Neural progenitor cell (in vitro differentiated cells): ENCODE measurements at regions not wholly inside any gene's neighbourhood (a gene's known extent, or its start where the extent isn't known, plus 50 kb on each side); places are given as distances from the start of the nearest gene placed in this dataset.

ENCODE experiments used
- DNase-seq: peaks from one replicate; pipeline ENCODE4 v3.0.0-alpha.2; 2016; ENCODE audit warnings: low spot score
- H2AFZ ChIP-seq: fragments of 200-600 bp; sonication (generic); replicated peaks from 2 replicates; pipeline ENCODE4 v1.6.1; 2016; ENCODE audit warnings: antibody characterized with exemption
- H3F3A ChIP-seq: fragments of 200-600 bp; sonication (generic); 2 replicates; pipeline ENCODE4 v1.6.1; 2016; ENCODE audit warnings: antibody characterized with exemption, low read depth
- H3K27ac ChIP-seq: fragments of 200-600 bp; sonication (generic); 2 replicates; pipeline ENCODE4 v1.5.1; 2016; ENCODE audit warnings: mild to moderate bottlenecking
- H3K27me3 ChIP-seq: fragments of 200-600 bp; sonication (generic); 2 replicates; pipeline ENCODE4 v1.6.1; 2016; ENCODE audit warnings: mild to moderate bottlenecking, moderate library complexity
- H3K36me3 ChIP-seq: fragments of 200-600 bp; sonication (generic); 2 replicates; pipeline ENCODE4 v1.5.1; 2016
- H3K4me1 ChIP-seq: fragments of 200-600 bp; sonication (generic); 2 replicates; pipeline ENCODE4 v1.6.1; 2016; ENCODE audit warnings: mixed run types
- H3K4me2 ChIP-seq: fragments of 200-600 bp; sonication (generic); 2 replicates; pipeline ENCODE4 v1.6.1; 2016
- H3K4me3 ChIP-seq: fragments of 200-600 bp; sonication (generic); 2 replicates; pipeline ENCODE4 v1.5.1; 2016
- H3K79me2 ChIP-seq: fragments of 200-600 bp; sonication (generic); 2 replicates; pipeline ENCODE4 v1.6.1; 2016; ENCODE audit warnings: low read depth
- H3K9ac ChIP-seq: fragments of 200-600 bp; sonication (generic); 2 replicates; pipeline ENCODE4 v1.6.1; 2016
- H3K9me3 ChIP-seq: fragments of 200-600 bp; sonication (generic); 2 replicates; pipeline ENCODE4 v1.5.1; 2016; ENCODE audit warnings: low read depth
- H4K20me1 ChIP-seq: fragments of 200-600 bp; sonication (generic); 2 replicates; pipeline ENCODE4 v1.6.1; 2016; ENCODE audit warnings: low read depth
- H3K27ac Mint-ChIP-seq: 3 replicates; pipeline ENCODE4 v1.8.0; 2021; ENCODE audit warnings: mixed read lengths
- H3K27me3 Mint-ChIP-seq: 2 replicates; pipeline ENCODE4 v1.8.0; 2022; ENCODE audit warnings: low read depth, mild to moderate bottlenecking, inconsistent platforms, moderate library complexity, mixed read lengths; ENCODE audit not compliant: insufficient read depth
- H3K36me3 Mint-ChIP-seq: 3 replicates; pipeline ENCODE4 v1.8.0; 2021; ENCODE audit warnings: mixed read lengths
- H3K4me1 Mint-ChIP-seq: 3 replicates; pipeline ENCODE4 v1.8.0; 2021; ENCODE audit warnings: mixed read lengths
- H3K4me3 Mint-ChIP-seq: 3 replicates; pipeline ENCODE4 v1.8.0; 2021; ENCODE audit warnings: mild to moderate bottlenecking, moderate library complexity, mixed read lengths
- H3K9me3 Mint-ChIP-seq: 3 replicates; pipeline ENCODE4 v1.8.0; 2020; ENCODE audit warnings: mixed read lengths
- EZH2 ChIP-seq: fragments of 200-600 bp; sonication (generic); IDR thresholded peaks from 2 replicates; pipeline ENCODE4 v1.6.1; 2017; ENCODE audit warnings: antibody characterized with exemption, mild to moderate bottlenecking, moderate library complexity
- EZH2phosphoT487 ChIP-seq: fragments of 200-600 bp; sonication (generic); IDR thresholded peaks from 2 replicates; pipeline ENCODE4 v1.6.1; 2017; ENCODE audit warnings: antibody characterized with exemption
- TF ChIP-seq, protein P1 (sequence below): fragments of 200-600 bp; sonication (generic); IDR thresholded peaks from 2 replicates; pipeline ENCODE4 v1.5.1; 2017; ENCODE audit warnings: antibody characterized with exemption, mild to moderate bottlenecking

DNA sequence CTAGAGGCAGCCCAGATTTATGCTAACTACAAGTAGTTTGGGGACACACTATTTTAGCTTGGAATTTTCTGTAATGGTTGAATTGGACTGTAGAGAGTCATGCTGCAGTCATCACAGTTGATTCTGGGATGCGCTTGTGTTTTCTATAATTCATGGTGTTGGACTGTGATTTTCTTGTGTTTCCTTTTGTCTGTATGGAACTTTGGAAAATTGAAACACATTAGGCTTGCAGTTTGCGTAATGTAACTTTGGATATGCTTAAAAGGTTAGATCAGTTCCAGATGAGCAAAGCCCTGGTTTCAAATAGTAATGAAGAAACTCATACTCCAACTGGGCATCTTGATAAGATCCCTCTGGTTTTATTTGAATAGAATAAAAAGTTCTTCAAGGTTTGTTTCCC, 502.2 kb downstream of the ARL4A start:
- Mint-ChIP-seq H3K9me3 (peaks cover 5% of the 10 kb centered on the region), H3K27me3 (peaks cover 2% of the 10 kb centered on the region), H3K4me3 (no peak overlapping the region), H3K4me1 (peaks cover 2% of the 10 kb centered on the region), H3K36me3 (peaks cover 2% of the 10 kb centered on the region), H3K27ac (no peak overlapping the region)
- Histone ChIP-seq H3K4me2 (no peak overlapping the region), H3K36me3 (no peaks in the 10 kb centered on the region), H3K4me3 (no peak overlapping the region), H4K20me1 (no peaks in the 10 kb centered on the region), H3K9me3 (no peaks in the 10 kb centered on the region), H2AFZ (no peak overlapping the region), H3K27ac (no peak overlapping the region), H3K9ac (no peak overlapping the region), H3K79me2 (no peaks in the 10 kb centered on the region), H3F3A (no peaks in the 10 kb centered on the region), H3K27me3 (no peaks in the 10 kb centered on the region), H3K4me1 (peaks cover 7% of the 10 kb centered on the region)
- DNase-seq: no peak
- TF ChIP-seq, protein P1, sequence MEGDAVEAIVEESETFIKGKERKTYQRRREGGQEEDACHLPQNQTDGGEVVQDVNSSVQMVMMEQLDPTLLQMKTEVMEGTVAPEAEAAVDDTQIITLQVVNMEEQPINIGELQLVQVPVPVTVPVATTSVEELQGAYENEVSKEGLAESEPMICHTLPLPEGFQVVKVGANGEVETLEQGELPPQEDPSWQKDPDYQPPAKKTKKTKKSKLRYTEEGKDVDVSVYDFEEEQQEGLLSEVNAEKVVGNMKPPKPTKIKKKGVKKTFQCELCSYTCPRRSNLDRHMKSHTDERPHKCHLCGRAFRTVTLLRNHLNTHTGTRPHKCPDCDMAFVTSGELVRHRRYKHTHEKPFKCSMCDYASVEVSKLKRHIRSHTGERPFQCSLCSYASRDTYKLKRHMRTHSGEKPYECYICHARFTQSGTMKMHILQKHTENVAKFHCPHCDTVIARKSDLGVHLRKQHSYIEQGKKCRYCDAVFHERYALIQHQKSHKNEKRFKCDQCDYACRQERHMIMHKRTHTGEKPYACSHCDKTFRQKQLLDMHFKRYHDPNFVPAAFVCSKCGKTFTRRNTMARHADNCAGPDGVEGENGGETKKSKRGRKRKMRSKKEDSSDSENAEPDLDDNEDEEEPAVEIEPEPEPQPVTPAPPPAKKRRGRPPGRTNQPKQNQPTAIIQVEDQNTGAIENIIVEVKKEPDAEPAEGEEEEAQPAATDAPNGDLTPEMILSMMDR: no peak
- TF ChIP-seq EZH2phosphoT487 (no peak), EZH2 (no peak)

DNA sequence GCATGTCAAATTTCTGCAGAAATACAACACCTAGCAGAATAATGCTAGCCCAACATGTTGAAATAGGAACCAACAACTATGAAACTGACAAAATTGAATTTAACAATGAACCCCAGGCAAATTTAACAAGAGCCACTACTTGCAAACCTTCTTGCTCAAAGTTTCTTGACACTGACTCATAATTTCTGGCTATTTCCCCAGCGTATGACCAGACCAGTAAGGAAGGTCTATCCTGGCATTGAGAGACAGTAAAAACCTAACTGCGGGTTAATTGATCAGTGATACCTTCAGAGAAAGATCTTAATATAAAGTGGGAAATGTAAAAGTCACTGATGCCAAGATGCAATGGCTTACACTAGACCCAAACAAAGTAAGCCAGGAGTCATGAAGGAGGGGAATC, 510.1 kb downstream of the ARL4A start:
- H3K4me2 ChIP-seq: no peak overlapping the region
- Mint-ChIP-seq H3K9me3 (peaks cover 3% of the 10 kb centered on the region), H3K27ac (no peak overlapping the region), H3K36me3 (no peaks in the 10 kb centered on the region), H3K4me3 (no peak overlapping the region), H3K27me3 (no peaks in the 10 kb centered on the region), H3K4me1 (peaks cover 4% of the 10 kb centered on the region)
- H3K79me2 ChIP-seq: no peaks in the 10 kb centered on the region
- no peak overlapping the region for H3K9ac ChIP-seq
- H3F3A ChIP-seq: no peaks in the 10 kb centered on the region
- H3K27ac ChIP-seq: no peak overlapping the region
- no peaks in the 10 kb centered on the region for H4K20me1 ChIP-seq
- no peaks in the 10 kb centered on the region for H3K36me3 ChIP-seq
- no peak overlapping the region for H2AFZ ChIP-seq
- no peaks in the 10 kb centered on the region for H3K27me3 ChIP-seq
- TF ChIP-seq EZH2 (no peak), EZH2phosphoT487 (no peak)
- TF ChIP-seq, protein P1: no peak
- no peaks in the 10 kb centered on the region for H3K9me3 ChIP-seq
- peaks cover 7% of the 10 kb centered on the region for H3K4me1 ChIP-seq
- no peak overlapping the region for H3K4me3 ChIP-seq
- DNase-seq: no peak

DNA sequence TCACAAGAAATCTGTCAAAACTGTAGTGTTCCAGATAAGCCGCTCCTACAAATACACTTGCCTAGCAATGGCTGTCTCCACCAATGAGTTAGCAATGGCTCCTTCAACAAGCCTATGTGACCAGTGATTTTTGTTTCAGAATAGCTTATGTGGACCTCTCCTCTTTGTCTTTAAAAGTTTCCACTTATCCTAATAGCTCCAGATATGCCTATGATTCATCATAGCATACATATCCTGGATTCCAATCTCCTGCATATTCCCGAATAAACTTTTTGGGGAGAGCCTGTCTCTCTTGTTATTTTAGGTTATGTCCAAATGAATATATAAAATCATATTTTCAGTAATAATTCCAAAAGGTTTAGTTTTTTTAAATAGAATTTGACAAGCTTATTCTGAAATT, 510.6 kb downstream of the ARL4A start:
- Histone ChIP-seq H4K20me1 (no peaks in the 10 kb centered on the region), H3K9me3 (no peaks in the 10 kb centered on the region), H3K4me1 (peaks cover 5% of the 10 kb centered on the region), H3K27ac (no peak overlapping the region), H3F3A (no peaks in the 10 kb centered on the region), H3K4me3 (no peak overlapping the region), H3K79me2 (no peaks in the 10 kb centered on the region), H3K4me2 (no peak overlapping the region), H3K27me3 (no peaks in the 10 kb centered on the region), H2AFZ (no peak overlapping the region), H3K9ac (no peak overlapping the region), H3K36me3 (no peaks in the 10 kb centered on the region)
- no peak for DNase-seq
- Mint-ChIP-seq H3K4me1 (peaks cover 4% of the 10 kb centered on the region), H3K9me3 (peaks cover 3% of the 10 kb centered on the region), H3K27ac (no peak overlapping the region), H3K4me3 (no peak overlapping the region), H3K27me3 (no peaks in the 10 kb centered on the region), H3K36me3 (no peaks in the 10 kb centered on the region)
- TF ChIP-seq EZH2phosphoT487 (no peak), EZH2 (no peak)
- TF ChIP-seq, protein P1: no peak
